ENCODE measurements at regions not wholly inside any gene's neighbourhood (a gene's known extent, or its start where the extent isn't known, plus 50 kb on each side); places are given as distances from the start of the nearest gene placed in this dataset.

DNA sequence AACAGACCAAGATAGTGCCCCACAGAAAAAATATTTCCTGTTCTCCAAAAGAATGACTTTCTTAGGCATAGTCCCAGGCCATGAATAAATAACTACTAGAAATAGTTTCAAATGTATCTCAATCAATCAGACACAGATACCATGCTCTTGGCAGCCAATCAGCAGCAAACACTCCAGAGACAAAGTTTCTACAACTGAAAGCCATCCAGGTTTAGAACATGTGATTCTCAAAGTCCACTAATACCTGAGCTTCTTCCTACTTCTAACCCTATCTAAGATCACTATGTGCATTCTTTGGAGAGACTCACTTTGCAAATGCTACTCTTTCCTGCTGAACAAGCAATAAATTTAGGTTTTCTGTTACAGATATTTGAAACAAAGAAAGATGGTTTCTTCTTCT, 425.8 kb upstream of the GRIN3A start:
- TF ChIP-seq, protein P1, sequence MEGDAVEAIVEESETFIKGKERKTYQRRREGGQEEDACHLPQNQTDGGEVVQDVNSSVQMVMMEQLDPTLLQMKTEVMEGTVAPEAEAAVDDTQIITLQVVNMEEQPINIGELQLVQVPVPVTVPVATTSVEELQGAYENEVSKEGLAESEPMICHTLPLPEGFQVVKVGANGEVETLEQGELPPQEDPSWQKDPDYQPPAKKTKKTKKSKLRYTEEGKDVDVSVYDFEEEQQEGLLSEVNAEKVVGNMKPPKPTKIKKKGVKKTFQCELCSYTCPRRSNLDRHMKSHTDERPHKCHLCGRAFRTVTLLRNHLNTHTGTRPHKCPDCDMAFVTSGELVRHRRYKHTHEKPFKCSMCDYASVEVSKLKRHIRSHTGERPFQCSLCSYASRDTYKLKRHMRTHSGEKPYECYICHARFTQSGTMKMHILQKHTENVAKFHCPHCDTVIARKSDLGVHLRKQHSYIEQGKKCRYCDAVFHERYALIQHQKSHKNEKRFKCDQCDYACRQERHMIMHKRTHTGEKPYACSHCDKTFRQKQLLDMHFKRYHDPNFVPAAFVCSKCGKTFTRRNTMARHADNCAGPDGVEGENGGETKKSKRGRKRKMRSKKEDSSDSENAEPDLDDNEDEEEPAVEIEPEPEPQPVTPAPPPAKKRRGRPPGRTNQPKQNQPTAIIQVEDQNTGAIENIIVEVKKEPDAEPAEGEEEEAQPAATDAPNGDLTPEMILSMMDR (conservative IDR thresholded peaks at IDR 0.05 in 1 of 2, IDR thresholded peaks at IDR 0.05 in 1 of 2; ENCODE audit: low read depth in 1 of 2, low read length in 2 of 2) = no peak
- no peak for TF ChIP-seq EZH2 (IDR thresholded peaks at IDR 0.05; ENCODE audit: low read length, missing control alignments)

All from fibroblast of lung (primary cell).